Spinal cord (tissue), 9 donors: ENCODE measurements at regions not wholly inside any gene's neighbourhood (a gene's known extent, or its start where the extent isn't known, plus 50 kb on each side); places are given as distances from the start of the nearest gene placed in this dataset.

ENCODE experiments used
- DNase-seq, 6 donors: peaks; one replicate each; pipeline versions ENCODE4 v3.0.0 to v3.0.0-alpha.2; 2013 to 2015; ENCODE audit warnings: low spot score in 6 of 6, low read depth in 4 of 6
- H3K27ac ChIP-seq: one replicate; pipeline ENCODE4 v1.5.1; 2013; ENCODE audit warnings: low read depth, low read length, control low read depth
- H3K27me3 ChIP-seq: one replicate; pipeline ENCODE4 v1.6.1; 2013; ENCODE audit warnings: low read length; ENCODE audit not compliant: control insufficient read depth, insufficient read depth
- H3K36me3 ChIP-seq: one replicate; pipeline ENCODE4 v1.6.1; 2013; ENCODE audit warnings: low read length; ENCODE audit not compliant: control insufficient read depth, insufficient read depth
- H3K4me1 ChIP-seq: one replicate; pipeline ENCODE4 v1.6.1; 2013; ENCODE audit warnings: low read length; ENCODE audit not compliant: control insufficient read depth, insufficient read depth
- H3K4me3 ChIP-seq: one replicate; pipeline ENCODE4 v1.5.1; 2013; ENCODE audit warnings: low read depth, low read length, control low read depth
- H3K9me3 ChIP-seq: one replicate; pipeline ENCODE4 v1.6.1; 2013; ENCODE audit warnings: low read length; ENCODE audit not compliant: control insufficient read depth, insufficient read depth
- WGBS: methylation state at CpG from one replicate; pipeline ENCODE4 v1.1.5; 2013; ENCODE audit warnings: missing lambda C conversion rate; ENCODE audit not compliant: insufficient coverage; 5-methylcytosine and 5-hydroxymethylcytosine counted together
- donor health status: healthy.

GRCh38 chr3:30341851-30342250, 264.6 kb upstream of the TGFBR2 start:
- Histone ChIP-seq H3K4me3 (no peak overlapping the region), H3K4me1 (no peaks in the 10 kb centered on the region), H3K9me3 (no peaks in the 10 kb centered on the region), H3K27ac (no peak overlapping the region), H3K36me3 (no peaks in the 10 kb centered on the region), H3K27me3 (no peaks in the 10 kb centered on the region)
- no peak for DNase-seq
- WGBS = no CpG with 5 or more reads among the region's 1 CpG

- Histone ChIP-seq H3K27ac (no peak overlapping the region), H3K9me3 (no peaks in the 10 kb centered on the region), H3K4me1 (no peaks in the 10 kb centered on the region), H3K27me3 (no peaks in the 10 kb centered on the region), H3K36me3 (no peaks in the 10 kb centered on the region), H3K4me3 (no peak overlapping the region)
- 100% methylated on average over 1 of the region's 6 CpGs for WGBS
- no peak for DNase-seq
Measured at GRCh38 chr3:30342318-30343060, 263.9 kb upstream of the TGFBR2 start.

- H3K27me3 ChIP-seq = no peaks in the 10 kb centered on the region
- no peak overlapping the region for H3K27ac ChIP-seq
Measured at GRCh38 chr3:30343067-30343831, 263.2 kb upstream of the TGFBR2 start.

GRCh38 chr3:30343861-30344260, 262.5 kb upstream of the TGFBR2 start:
- H3K4me1 ChIP-seq = no peaks in the 10 kb centered on the region
- H3K4me3 ChIP-seq = no peak overlapping the region
- H3K36me3 ChIP-seq = no peaks in the 10 kb centered on the region
- no peaks in the 10 kb centered on the region for H3K9me3 ChIP-seq
- H3K27ac ChIP-seq = no peak overlapping the region
- H3K27me3 ChIP-seq = no peaks in the 10 kb centered on the region
- DNase-seq = no peak
- WGBS = no CpG with 5 or more reads among the region's 1 CpG

More at GRCh38 chr3:30343067-30343831, 263.2 kb upstream of the TGFBR2 start:
- H3K36me3 ChIP-seq = no peaks in the 10 kb centered on the region
- no peaks in the 10 kb centered on the region for H3K4me1 ChIP-seq
- WGBS = no CpG with 5 or more reads among the region's 4 CpGs
- no peaks in the 10 kb centered on the region for H3K9me3 ChIP-seq
- DNase-seq = no peak
- no peak overlapping the region for H3K4me3 ChIP-seq

GRCh38 chr3:30344288-30344687, 262.1 kb upstream of the TGFBR2 start:
- H3K36me3 ChIP-seq = no peaks in the 10 kb centered on the region
- no peak for DNase-seq
- H3K4me3 ChIP-seq = no peak overlapping the region
- H3K4me1 ChIP-seq = no peaks in the 10 kb centered on the region
- no peak overlapping the region for H3K27ac ChIP-seq
- no peaks in the 10 kb centered on the region for H3K27me3 ChIP-seq
- no CpG with 5 or more reads among the region's 1 CpG for WGBS
- no peaks in the 10 kb centered on the region for H3K9me3 ChIP-seq

- no peaks in the 10 kb centered on the region for H3K36me3 ChIP-seq
- H3K4me1 ChIP-seq = no peaks in the 10 kb centered on the region
- H3K4me3 ChIP-seq = no peak overlapping the region
- H3K27me3 ChIP-seq = no peaks in the 10 kb centered on the region
- H3K27ac ChIP-seq = no peak overlapping the region
- no peak for DNase-seq
- no peaks in the 10 kb centered on the region for H3K9me3 ChIP-seq
Measured at GRCh38 chr3:30346933-30347320, 259.5 kb upstream of the TGFBR2 start.

- DNase-seq = no peak
- 100% methylated on average over 1 of the region's 1 CpG for WGBS
Measured at GRCh38 chr3:30347679-30348216, 258.7 kb upstream of the TGFBR2 start.

GRCh38 chr3:30349507-30349906, 256.9 kb upstream of the TGFBR2 start:
- no peak overlapping the region for H3K4me3 ChIP-seq
- no peaks in the 10 kb centered on the region for H3K36me3 ChIP-seq
- H3K27ac ChIP-seq = no peak overlapping the region
- DNase-seq = peak in 1 of 6 donors; percentile 4
- H3K9me3 ChIP-seq = no peaks in the 10 kb centered on the region
- 67% methylated on average over 1 of the region's 3 CpGs for WGBS
- no peaks in the 10 kb centered on the region for H3K27me3 ChIP-seq
- H3K4me1 ChIP-seq = peaks cover under 1% of the 10 kb centered on the region

More at GRCh38 chr3:30347679-30348216, 258.7 kb upstream of the TGFBR2 start:
- H3K27me3 ChIP-seq = no peaks in the 10 kb centered on the region
- no peaks in the 10 kb centered on the region for H3K9me3 ChIP-seq
- no peak overlapping the region for H3K4me3 ChIP-seq
- no peaks in the 10 kb centered on the region for H3K4me1 ChIP-seq
- H3K36me3 ChIP-seq = no peaks in the 10 kb centered on the region
- H3K27ac ChIP-seq = no peak overlapping the region

- no peaks in the 10 kb centered on the region for H3K9me3 ChIP-seq
- no peaks in the 10 kb centered on the region for H3K36me3 ChIP-seq
- DNase-seq = peak in 1 of 6 donors; percentile 7
- H3K27ac ChIP-seq = no peak overlapping the region
- WGBS = 63% methylated on average over 4 of the region's 4 CpGs
- peaks cover 4% of the 10 kb centered on the region for H3K4me1 ChIP-seq
- H3K27me3 ChIP-seq = no peaks in the 10 kb centered on the region
- H3K4me3 ChIP-seq = no peak overlapping the region
Measured at GRCh38 chr3:30350011-30350410, 256.4 kb upstream of the TGFBR2 start.
